NT2/D1 (cell line): ENCODE measurements at regions not wholly inside any gene's neighbourhood (a gene's known extent, or its start where the extent isn't known, plus 50 kb on each side); places are given as distances from the start of the nearest gene placed in this dataset.

Source experiments
- DNase-seq: peaks from one replicate; pipeline ENCODE4 v3.0.0-alpha.2; 2011; ENCODE audit warnings: low read depth, low spot score
- H3K27me3 ChIP-seq: 2 replicates; pipeline ENCODE4 v1.6.0; 2011; ENCODE audit warnings: mild to moderate bottlenecking; ENCODE audit not compliant: insufficient read length, insufficient read depth
- H3K36me3 ChIP-seq: 2 replicates; pipeline ENCODE4 v1.6.1; 2011; ENCODE audit warnings: mild to moderate bottlenecking, low read length, mixed read lengths; ENCODE audit not compliant: insufficient read depth, insufficient read length
- H3K4me1 ChIP-seq: 2 replicates; pipeline ENCODE4 v1.5.1; 2011; ENCODE audit not compliant: insufficient read depth, insufficient read length
- H3K4me3 ChIP-seq: 2 replicates; pipeline ENCODE4 v1.5.1; 2011; ENCODE audit warnings: low read depth; ENCODE audit not compliant: insufficient read length
- H3K9ac ChIP-seq: 2 replicates; pipeline ENCODE4 v1.6.0; 2011; ENCODE audit warnings: low read depth; ENCODE audit not compliant: insufficient read length
- H3K9me3 ChIP-seq: 2 replicates; pipeline ENCODE4 v1.5.1; 2011; ENCODE audit warnings: mild to moderate bottlenecking, low read length; ENCODE audit not compliant: insufficient read depth
- SUZ12 ChIP-seq: IDR thresholded peaks from 2 replicates; pipeline ENCODE4 v1.6.1; 2011; ENCODE audit not compliant: insufficient read length, insufficient read depth; ENCODE audit errors: extremely low read depth
- YY1 ChIP-seq: IDR thresholded peaks from 2 replicates; pipeline ENCODE4 v1.6.1; 2011; ENCODE audit not compliant: insufficient read length, insufficient read depth
- ZNF274 ChIP-seq: IDR thresholded peaks from 2 replicates; pipeline ENCODE4 v1.6.1; 2011; ENCODE audit warnings: mild to moderate bottlenecking, low read depth, low read length

DNA sequence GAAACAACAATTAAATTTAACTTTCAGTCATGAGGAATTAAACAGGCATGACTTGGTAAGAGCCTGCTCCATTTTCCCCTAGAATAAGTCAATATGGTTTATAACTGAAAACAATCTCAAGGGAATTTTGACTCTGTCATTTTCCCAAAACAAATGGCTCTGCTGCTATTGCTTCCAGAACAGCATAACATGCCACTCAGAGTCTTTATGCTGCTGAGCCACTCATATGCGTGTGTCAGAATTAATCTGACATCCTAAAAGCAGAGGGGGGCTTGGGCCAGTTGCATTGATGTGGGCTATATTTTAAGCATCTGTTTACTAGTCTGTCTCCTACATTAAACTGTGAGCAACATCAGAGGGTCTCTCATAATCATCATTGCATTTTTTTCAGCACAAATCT is 111.1 kb upstream of the ABI3BP start:
- Histone ChIP-seq H3K4me3 (no peak overlapping the region), H3K36me3 (no peaks in the 10 kb centered on the region), H3K9ac (no peak overlapping the region), H3K27me3 (no peaks in the 10 kb centered on the region), H3K4me1 (no peaks in the 10 kb centered on the region), H3K9me3 (peaks cover 8% of the 10 kb centered on the region)
- DNase-seq: no peak
- TF ChIP-seq ZNF274: no peak
- TF ChIP-seq SUZ12: no peak
- TF ChIP-seq YY1: no peak

DNA sequence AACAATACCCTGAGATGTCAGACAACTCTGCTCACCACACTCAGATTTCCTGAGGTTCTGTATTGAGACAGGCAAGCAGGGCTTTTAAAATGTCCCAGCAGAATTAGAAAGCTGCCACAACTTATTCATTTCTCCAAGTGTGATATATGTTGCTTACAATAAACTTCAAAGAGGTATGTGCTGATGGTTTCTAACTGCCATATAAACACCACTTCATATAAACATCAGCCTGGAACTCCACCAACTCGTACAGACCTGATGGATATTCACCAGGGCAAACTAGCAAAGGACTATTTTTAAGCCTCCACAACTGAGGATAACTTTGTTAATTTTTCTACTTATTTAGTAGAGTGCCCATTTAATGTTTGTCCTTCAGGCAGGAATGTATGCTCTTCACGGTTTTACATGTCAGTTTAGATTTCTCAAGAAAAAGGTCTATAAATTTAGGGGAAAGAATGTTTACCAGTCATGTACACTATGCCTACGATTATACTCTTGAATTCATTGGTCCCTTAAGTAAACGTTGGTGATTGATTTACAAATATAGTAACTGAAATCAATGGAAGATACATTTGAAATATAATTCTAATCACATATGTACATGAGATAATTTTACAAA is 109.6 kb upstream of the ABI3BP start:
- TF ChIP-seq SUZ12: no peak
- no peaks in the 10 kb centered on the region for H3K4me1 ChIP-seq
- DNase-seq: no peak

DNA sequence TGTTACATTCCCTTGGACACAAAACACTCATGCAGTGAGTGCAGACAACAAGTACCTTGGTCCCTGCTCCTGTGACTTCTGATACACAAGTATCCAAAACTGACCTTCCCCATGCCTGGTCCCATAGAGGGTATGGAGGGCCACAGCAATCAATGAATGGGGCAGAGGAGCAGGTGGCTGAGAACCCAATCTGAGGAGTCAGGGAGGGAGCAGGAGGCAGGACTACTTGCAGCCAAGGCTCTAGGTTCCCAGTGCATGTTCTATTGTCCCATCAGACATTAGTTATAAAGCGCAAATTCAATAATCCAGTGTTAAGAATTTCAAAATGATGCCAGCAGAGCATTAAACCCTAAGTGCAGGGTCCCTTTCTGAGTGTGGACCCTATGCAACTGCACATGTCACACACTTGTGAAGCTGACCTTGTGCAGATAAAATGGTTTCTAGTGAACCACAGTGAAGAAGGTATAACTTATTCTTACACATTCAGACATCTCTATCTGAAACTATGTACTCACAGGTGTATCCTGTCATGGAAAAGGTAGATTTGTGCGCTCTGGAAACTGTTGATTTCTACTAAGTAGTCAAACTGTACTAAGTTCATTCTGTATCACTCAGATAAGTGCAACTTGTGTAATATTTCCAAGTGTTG is 107.3 kb upstream of the ABI3BP start:
- no peak for DNase-seq

More for the DNA sequence above, 109.6 kb upstream of the ABI3BP start:
- Histone ChIP-seq H3K4me3 (no peak overlapping the region), H3K9me3 (peaks cover 1% of the 10 kb centered on the region), H3K36me3 (no peaks in the 10 kb centered on the region), H3K9ac (no peak overlapping the region), H3K27me3 (no peaks in the 10 kb centered on the region)

DNA sequence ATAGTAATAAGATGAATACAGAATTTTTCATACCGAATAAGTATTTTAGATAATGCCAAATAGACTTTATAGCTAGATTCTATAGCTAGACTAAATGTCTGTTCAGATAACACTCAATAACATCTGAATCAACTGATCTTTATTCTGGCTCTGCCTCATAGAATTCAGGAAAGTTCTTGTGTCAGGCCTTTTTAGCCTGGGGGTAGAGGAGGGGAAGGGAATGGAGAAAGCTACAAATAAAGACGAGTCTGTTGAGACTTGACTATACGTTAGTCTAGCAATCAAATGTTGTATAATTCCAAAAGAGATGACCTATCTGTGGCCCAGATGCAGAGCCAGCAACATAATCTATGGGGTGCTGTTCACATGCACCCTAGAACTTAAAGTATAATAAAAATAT is 106.6 kb upstream of the ABI3BP start:
- DNase-seq: no peak
- Histone ChIP-seq H3K4me3 (no peak overlapping the region), H3K9ac (no peak overlapping the region), H3K27me3 (no peaks in the 10 kb centered on the region), H3K9me3 (no peaks in the 10 kb centered on the region), H3K4me1 (no peaks in the 10 kb centered on the region), H3K36me3 (no peaks in the 10 kb centered on the region)
- TF ChIP-seq SUZ12 (no peak), ZNF274 (no peak), YY1 (no peak)

More for the DNA sequence above, 107.3 kb upstream of the ABI3BP start:
- Histone ChIP-seq H3K9ac (no peak overlapping the region), H3K4me3 (no peak overlapping the region), H3K36me3 (no peaks in the 10 kb centered on the region), H3K4me1 (no peaks in the 10 kb centered on the region), H3K27me3 (no peaks in the 10 kb centered on the region), H3K9me3 (no peaks in the 10 kb centered on the region)
- TF ChIP-seq YY1 (no peak), SUZ12 (no peak), ZNF274 (no peak)

DNA sequence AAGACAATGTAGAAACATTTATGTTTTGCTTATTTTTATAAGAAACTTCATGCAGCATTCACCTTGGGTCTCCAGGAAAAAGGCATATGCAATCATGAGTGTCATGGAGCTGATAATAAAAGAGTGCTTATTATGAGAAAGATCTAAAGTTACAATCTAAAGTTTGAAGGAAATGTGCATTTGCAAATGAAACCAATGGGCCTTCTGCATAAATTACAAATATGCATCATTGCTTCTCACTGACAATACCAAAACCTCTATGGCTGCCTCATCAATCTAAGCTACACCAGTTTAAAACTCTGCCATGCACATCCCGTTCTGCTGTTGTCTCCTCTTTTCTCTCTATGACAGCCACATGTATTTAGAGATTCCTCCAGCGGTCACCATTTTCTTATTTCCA is 103.2 kb upstream of the ABI3BP start:
- no peaks in the 10 kb centered on the region for H3K36me3 ChIP-seq
- H3K4me3 ChIP-seq: no peak overlapping the region
- H3K9me3 ChIP-seq: no peaks in the 10 kb centered on the region
- H3K4me1 ChIP-seq: no peaks in the 10 kb centered on the region
- H3K27me3 ChIP-seq: no peaks in the 10 kb centered on the region
- TF ChIP-seq ZNF274 (no peak), SUZ12 (no peak), YY1 (no peak)
- no peak overlapping the region for H3K9ac ChIP-seq
- DNase-seq: no peak

DNA sequence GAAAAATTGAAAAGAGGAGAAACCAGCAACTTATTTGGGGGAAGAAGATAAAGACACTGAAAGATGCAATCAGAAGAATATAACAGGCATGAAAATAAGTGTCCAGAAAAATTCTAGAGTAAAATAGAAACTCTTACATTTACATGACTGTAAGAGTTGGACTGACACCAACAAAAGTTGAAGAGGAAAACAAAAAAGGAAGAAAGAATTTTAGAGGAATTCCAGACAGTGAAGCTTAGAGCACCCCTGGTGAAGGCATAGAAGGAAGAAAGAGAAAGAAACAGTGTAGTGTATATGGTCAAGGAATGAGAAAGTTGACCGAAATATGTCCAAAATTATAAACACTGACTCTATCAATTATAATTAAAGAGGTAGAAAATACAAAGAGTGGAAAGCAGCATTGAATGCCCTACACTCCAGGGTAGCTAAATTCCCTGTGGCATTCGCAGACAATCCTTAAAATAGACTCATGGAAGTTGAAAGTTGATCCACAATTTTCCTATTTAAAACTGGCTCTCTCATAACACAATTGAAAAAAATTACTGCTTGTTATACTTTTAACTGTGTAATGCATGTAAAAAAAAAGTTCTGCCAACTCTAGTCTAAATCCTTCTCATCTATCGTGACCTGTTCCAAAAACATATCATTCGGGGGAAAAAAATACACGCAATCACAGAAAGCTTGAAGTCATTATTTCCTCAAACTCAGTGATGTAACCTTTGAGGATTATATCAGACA is 102.6 kb upstream of the ABI3BP start:
- H3K4me1 ChIP-seq: no peaks in the 10 kb centered on the region
- H3K4me3 ChIP-seq: no peak overlapping the region
- no peak overlapping the region for H3K9ac ChIP-seq
- H3K27me3 ChIP-seq: no peaks in the 10 kb centered on the region
- TF ChIP-seq YY1 (no peak), ZNF274 (no peak), SUZ12 (no peak)
- no peaks in the 10 kb centered on the region for H3K36me3 ChIP-seq
- no peaks in the 10 kb centered on the region for H3K9me3 ChIP-seq
- DNase-seq: no peak

DNA sequence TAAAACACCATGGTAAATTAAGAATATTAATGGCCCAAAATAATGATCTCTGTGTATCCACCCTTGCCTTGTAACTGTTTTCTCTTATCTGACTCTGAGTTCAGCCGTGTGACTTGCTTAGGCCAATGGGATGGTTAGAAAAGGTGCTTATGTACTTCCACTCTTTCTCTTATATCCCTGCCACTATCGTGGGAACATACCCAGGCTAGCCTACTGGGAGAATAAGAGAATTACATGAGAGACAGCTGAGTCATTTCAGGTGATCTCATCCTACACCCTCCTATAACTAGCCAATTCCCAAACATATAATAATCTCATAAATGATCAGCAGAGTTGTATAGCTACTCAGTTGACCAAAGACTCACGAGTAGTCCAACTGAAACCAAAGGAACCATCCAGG is 98.3 kb upstream of the ABI3BP start:
- no peaks in the 10 kb centered on the region for H3K4me1 ChIP-seq
- H3K9ac ChIP-seq: no peak overlapping the region
- no peak for DNase-seq
- no peaks in the 10 kb centered on the region for H3K27me3 ChIP-seq
- H3K36me3 ChIP-seq: no peaks in the 10 kb centered on the region
- H3K9me3 ChIP-seq: no peaks in the 10 kb centered on the region
- TF ChIP-seq YY1: no peak
- TF ChIP-seq SUZ12: no peak
- TF ChIP-seq ZNF274: no peak
- H3K4me3 ChIP-seq: no peak overlapping the region
